DND-41 (cell line): ENCODE measurements at regions not wholly inside any gene's neighbourhood (a gene's known extent, or its start where the extent isn't known, plus 50 kb on each side); places are given as distances from the start of the nearest gene placed in this dataset.

Experiments
- ATAC-seq: fragments of 200-7000 bp; cut with Tn5 transposase; 3 replicates; pipeline ENCODE4 v1.9.1; 2021; ENCODE audit warnings: low read depth; ENCODE audit not compliant: insufficient read depth
- DNase-seq: peaks from one replicate; pipeline ENCODE4 v3.0.0-alpha.2; 2020
- H2AFZ ChIP-seq: 2 replicates; pipeline ENCODE4 v1.6.0; 2012; ENCODE audit warnings: low read depth, low read length
- H3K27ac ChIP-seq: 2 replicates; pipeline ENCODE4 v1.5.1; 2012; ENCODE audit warnings: low read length, inconsistent platforms
- H3K27me3 ChIP-seq: fragments of 200-600 bp; sonication (generic); 2 replicates; pipeline ENCODE4 v1.6.0; 2012; ENCODE audit warnings: low read length, mild to moderate bottlenecking, inconsistent platforms; ENCODE audit not compliant: insufficient read depth, poor library complexity
- H3K36me3 ChIP-seq: 2 replicates; pipeline ENCODE4 v1.5.1; 2012; ENCODE audit warnings: low read length, inconsistent platforms; ENCODE audit not compliant: insufficient read depth
- H3K4me1 ChIP-seq: 2 replicates; pipeline ENCODE4 v1.5.1; 2012; ENCODE audit warnings: mild to moderate bottlenecking, low read length; ENCODE audit not compliant: insufficient read depth
- H3K4me2 ChIP-seq: 2 replicates; pipeline ENCODE4 v1.6.0; 2012; ENCODE audit warnings: mild to moderate bottlenecking, moderate library complexity, low read length, inconsistent platforms; ENCODE audit not compliant: insufficient read depth
- H3K4me3 ChIP-seq, 2 experiments: fragments of 200-600 bp in 1 of 2; shearing (Covaris generic) in 1 of 2; 2 replicates each; pipeline ENCODE4 v1.5.1; 2012 to 2016; ENCODE audit warnings: inconsistent platforms in 2 of 2, low read length in 2 of 2, mild to moderate bottlenecking in 2 of 2, low read depth in 1 of 2, moderate library complexity in 1 of 2
- H3K79me2 ChIP-seq: 2 replicates; pipeline ENCODE4 v1.6.0; 2012; ENCODE audit warnings: low read length, inconsistent platforms; ENCODE audit not compliant: insufficient read depth
- H3K9ac ChIP-seq: 2 replicates; pipeline ENCODE4 v1.6.0; 2012; ENCODE audit warnings: low read depth, mild to moderate bottlenecking, inconsistent platforms, low read length, moderate library complexity
- H3K9me3 ChIP-seq: 2 replicates; pipeline ENCODE4 v1.5.1; 2012; ENCODE audit warnings: low read length, moderate library complexity, mild to moderate bottlenecking, inconsistent platforms; ENCODE audit not compliant: insufficient read depth, severe bottlenecking
- H4K20me1 ChIP-seq: 2 replicates; pipeline ENCODE4 v1.6.0; 2012; ENCODE audit warnings: low read length; ENCODE audit not compliant: insufficient read depth
- EZH2 ChIP-seq: IDR thresholded peaks from 3 replicates; pipeline ENCODE4 v1.6.1; 2012; ENCODE audit warnings: borderline replicate concordance, low read depth, mild to moderate bottlenecking, moderate library complexity, low read length, inconsistent platforms; ENCODE audit not compliant: severe bottlenecking
- TF ChIP-seq, protein P1 (sequence below): IDR thresholded peaks from 2 replicates; pipeline ENCODE4 v1.5.1; 2012; ENCODE audit warnings: borderline replicate concordance, low read length, moderate library complexity, mild to moderate bottlenecking; ENCODE audit not compliant: poor library complexity, severe bottlenecking; ENCODE audit errors: extremely low read depth

DNA sequence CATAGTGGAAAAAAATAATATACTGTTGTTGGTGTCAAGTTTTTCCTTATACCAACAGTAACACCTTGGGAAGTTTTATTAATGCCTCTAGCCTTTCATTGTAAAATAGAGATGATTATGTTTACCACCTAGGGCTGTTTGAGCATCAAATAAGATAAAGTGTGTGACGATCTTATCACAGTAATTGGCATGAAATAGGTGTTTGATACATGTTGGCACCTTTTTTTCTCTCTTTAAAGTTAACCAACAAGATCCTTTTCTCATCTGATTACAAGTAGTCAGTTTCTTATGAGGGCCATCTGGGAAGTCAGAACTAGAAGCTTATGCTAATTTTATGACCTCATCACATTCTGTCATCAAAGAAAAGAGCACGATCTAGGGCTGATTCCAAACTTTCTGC lies 669.5 kb downstream of the CCSER2 start:
- no peaks in the 10 kb centered on the region for H3K27me3 ChIP-seq
- H3K9ac ChIP-seq, result no peak overlapping the region
- H4K20me1 ChIP-seq, result no peaks in the 10 kb centered on the region
- TF ChIP-seq EZH2, result no peak
- TF ChIP-seq, protein P1, sequence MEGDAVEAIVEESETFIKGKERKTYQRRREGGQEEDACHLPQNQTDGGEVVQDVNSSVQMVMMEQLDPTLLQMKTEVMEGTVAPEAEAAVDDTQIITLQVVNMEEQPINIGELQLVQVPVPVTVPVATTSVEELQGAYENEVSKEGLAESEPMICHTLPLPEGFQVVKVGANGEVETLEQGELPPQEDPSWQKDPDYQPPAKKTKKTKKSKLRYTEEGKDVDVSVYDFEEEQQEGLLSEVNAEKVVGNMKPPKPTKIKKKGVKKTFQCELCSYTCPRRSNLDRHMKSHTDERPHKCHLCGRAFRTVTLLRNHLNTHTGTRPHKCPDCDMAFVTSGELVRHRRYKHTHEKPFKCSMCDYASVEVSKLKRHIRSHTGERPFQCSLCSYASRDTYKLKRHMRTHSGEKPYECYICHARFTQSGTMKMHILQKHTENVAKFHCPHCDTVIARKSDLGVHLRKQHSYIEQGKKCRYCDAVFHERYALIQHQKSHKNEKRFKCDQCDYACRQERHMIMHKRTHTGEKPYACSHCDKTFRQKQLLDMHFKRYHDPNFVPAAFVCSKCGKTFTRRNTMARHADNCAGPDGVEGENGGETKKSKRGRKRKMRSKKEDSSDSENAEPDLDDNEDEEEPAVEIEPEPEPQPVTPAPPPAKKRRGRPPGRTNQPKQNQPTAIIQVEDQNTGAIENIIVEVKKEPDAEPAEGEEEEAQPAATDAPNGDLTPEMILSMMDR, result no peak
- no peaks in the 10 kb centered on the region for H3K79me2 ChIP-seq
- H3K4me3 ChIP-seq, result no peak overlapping the region
- H3K36me3 ChIP-seq, result no peaks in the 10 kb centered on the region
- no peak overlapping the region for H3K27ac ChIP-seq
- no peaks in the 10 kb centered on the region for H3K9me3 ChIP-seq
- DNase-seq (no peak), ATAC-seq (no peak)
- H3K4me1 ChIP-seq, result no peaks in the 10 kb centered on the region
- no peak overlapping the region for H3K4me2 ChIP-seq
- no peak overlapping the region for H2AFZ ChIP-seq

DNA sequence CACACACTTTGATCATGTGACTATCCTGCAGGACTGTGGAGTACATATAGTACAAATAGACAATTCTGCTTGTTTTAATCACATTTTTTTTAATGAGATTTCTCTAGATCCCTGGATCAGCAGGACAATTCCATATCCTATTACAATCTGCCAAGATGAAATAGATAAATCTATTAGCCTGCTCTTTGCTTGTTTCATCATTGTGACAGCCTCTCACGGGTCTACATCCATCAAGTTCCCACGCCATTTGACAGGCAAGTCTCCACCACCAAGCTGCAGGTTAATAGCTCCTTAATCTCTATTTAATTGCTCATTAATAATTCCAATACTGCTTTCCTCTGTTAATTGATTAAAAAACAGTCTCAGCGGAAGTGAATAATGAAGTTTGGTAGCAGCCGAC lies 671.5 kb downstream of the CCSER2 start:
- no peak for TF ChIP-seq EZH2
- TF ChIP-seq, protein P1, result no peak
- Histone ChIP-seq H4K20me1 (no peaks in the 10 kb centered on the region), H2AFZ (no peak overlapping the region), H3K4me1 (no peaks in the 10 kb centered on the region), H3K36me3 (no peaks in the 10 kb centered on the region), H3K9ac (no peak overlapping the region), H3K9me3 (no peaks in the 10 kb centered on the region), H3K4me3 (no peak overlapping the region), H3K27me3 (no peaks in the 10 kb centered on the region), H3K79me2 (no peaks in the 10 kb centered on the region), H3K27ac (no peak overlapping the region), H3K4me2 (no peak overlapping the region)
- DNase-seq (no peak), ATAC-seq (no peak)

DNA sequence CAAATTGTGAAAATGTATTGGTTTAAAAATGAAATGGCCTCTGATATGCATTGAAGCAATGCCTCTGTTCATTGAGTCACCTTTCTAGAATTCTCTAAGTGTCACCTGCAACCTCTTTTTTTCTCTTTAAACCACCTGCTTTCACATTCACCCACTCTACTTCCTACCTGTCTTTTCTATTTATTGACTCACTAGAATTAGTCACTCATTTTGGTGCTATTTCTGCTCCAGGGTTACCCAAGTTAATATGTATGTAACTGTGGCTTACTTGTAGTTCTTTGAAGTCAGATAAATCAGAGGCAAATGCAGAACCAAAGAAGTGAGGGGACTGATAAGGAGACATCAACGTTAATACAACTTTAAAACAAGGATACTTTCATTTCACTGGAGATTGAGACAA lies 674.7 kb downstream of the CCSER2 start:
- Histone ChIP-seq H3K9ac (no peak overlapping the region), H3K79me2 (no peaks in the 10 kb centered on the region), H3K9me3 (no peaks in the 10 kb centered on the region), H4K20me1 (no peaks in the 10 kb centered on the region), H3K4me3 (no peak overlapping the region), H3K4me1 (no peaks in the 10 kb centered on the region), H3K27me3 (no peaks in the 10 kb centered on the region), H3K27ac (no peak overlapping the region), H3K36me3 (no peaks in the 10 kb centered on the region), H2AFZ (no peak overlapping the region), H3K4me2 (no peak overlapping the region)
- ATAC-seq (no peak), DNase-seq (no peak)
- TF ChIP-seq, protein P1, result no peak
- TF ChIP-seq EZH2, result no peak

DNA sequence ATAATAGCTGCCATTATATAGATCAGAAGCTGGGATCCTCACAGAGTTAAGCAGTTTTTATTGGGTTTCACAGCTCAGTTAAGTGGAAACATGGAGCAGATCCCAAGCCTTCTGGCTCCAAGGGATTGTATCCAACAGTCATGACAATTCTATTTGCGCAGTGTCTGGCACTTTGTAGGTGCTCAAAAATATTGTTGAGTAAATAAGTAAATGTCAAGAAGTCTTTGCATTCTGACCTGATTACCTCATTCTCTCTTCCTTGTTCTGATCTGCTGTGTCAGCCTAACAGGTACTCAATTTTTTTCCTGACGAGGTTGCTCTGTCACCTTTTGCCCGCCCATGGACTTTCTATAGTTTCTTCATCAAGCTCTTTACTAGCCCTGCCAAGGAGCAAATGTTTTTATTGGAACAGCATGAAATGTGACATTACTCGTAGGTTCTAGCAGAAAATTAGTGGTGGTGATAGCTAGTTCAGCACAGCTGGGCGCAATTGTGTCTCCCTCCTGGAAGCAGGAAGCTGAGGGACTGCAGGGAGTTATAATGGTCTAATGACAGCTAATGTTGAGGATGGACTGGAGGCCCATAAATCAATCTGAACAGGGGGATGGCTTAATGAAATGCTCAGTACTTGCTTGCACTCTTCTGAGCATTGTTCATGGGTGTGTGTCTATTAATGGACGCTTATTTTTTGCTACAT lies 680.2 kb downstream of the CCSER2 start:
- no peak overlapping the region for H3K9ac ChIP-seq
- H4K20me1 ChIP-seq, result no peaks in the 10 kb centered on the region
- no peak overlapping the region for H3K4me2 ChIP-seq
- H3K4me3 ChIP-seq, result no peak overlapping the region
- DNase-seq (no peak), ATAC-seq (no peak)
- no peaks in the 10 kb centered on the region for H3K4me1 ChIP-seq
- no peak overlapping the region for H3K27ac ChIP-seq
- no peak overlapping the region for H2AFZ ChIP-seq
- no peaks in the 10 kb centered on the region for H3K27me3 ChIP-seq
- H3K79me2 ChIP-seq, result no peaks in the 10 kb centered on the region
- TF ChIP-seq EZH2, result no peak
- TF ChIP-seq, protein P1, result no peak
- no peaks in the 10 kb centered on the region for H3K9me3 ChIP-seq
- H3K36me3 ChIP-seq, result no peaks in the 10 kb centered on the region
